Prostate gland (tissue), 2 donors: ENCODE measurements at regions not wholly inside any gene's neighbourhood (a gene's known extent, or its start where the extent isn't known, plus 50 kb on each side); places are given as distances from the start of the nearest gene placed in this dataset.

Experiments
- DNase-seq: peaks from one replicate; pipeline ENCODE4 v3.0.0-alpha.2; 2019; ENCODE audit warnings: low spot score
- H3K27ac ChIP-seq, 2 donors: fragments of 200-600 bp; sonication (generic); 2 replicates each; pipeline ENCODE4 v1.5.1; 2017 to 2019
- H3K27me3 ChIP-seq: fragments of 200-600 bp; sonication (generic); replicated peaks from 2 replicates; pipeline ENCODE4 v1.5.1; 2019; ENCODE audit not compliant: insufficient read depth
- H3K36me3 ChIP-seq, 2 donors: fragments of 200-600 bp; sonication (generic); 1 replicate in 1 of 2; 2 replicates in 1 of 2; pipeline versions ENCODE4 v1.5.1 to v1.8.1; 2017 to 2019
- H3K4me1 ChIP-seq: fragments of 200-600 bp; sonication (generic); replicated peaks from 2 replicates; pipeline ENCODE4 v1.5.1; 2019
- H3K4me3 ChIP-seq, 2 donors: fragments of 200-600 bp; sonication (generic); 2 replicates each; pipeline ENCODE4 v1.5.1; 2017 to 2019
- H3K9me3 ChIP-seq: fragments of 200-600 bp; sonication (generic); 2 replicates; pipeline ENCODE4 v1.5.1; 2017
- POLR2A ChIP-seq: fragments of 450-650 bp; IDR thresholded peaks from one replicate; pipeline ENCODE4 v1.6.1; 2016; ENCODE audit warnings: antibody characterized with exemption, mild to moderate bottlenecking
- POLR2AphosphoS5 ChIP-seq: sonication (generic); formaldehyde crosslinking; IDR thresholded peaks from one replicate; pipeline ENCODE4 v1.6.1; 2017; ENCODE audit warnings: antibody characterized with exemption
- WGBS: methylation state at CpG from one replicate; pipeline ENCODE4 v1.1.5; 2018; 5-methylcytosine and 5-hydroxymethylcytosine counted together
- intact Hi-C: fragments of 100-400 bp; cut with DNase I; formaldehyde crosslinking; loops from one replicate; pipeline ENCODE4 v1.14.2; 2022
- TF ChIP-seq, protein P1 (sequence below), 4 experiments: fragments of 200-600 bp in 2 of 4; fragments of 450-650 bp in 2 of 4; sonication (generic) in 2 of 4; IDR thresholded peaks; 1 replicate in 3 of 4; 2 replicates in 1 of 4; pipeline ENCODE4 v1.5.1; 2016 to 2019; ENCODE audit warnings: antibody characterized with exemption in 4 of 4, mild to moderate bottlenecking in 2 of 4, moderate library complexity in 2 of 4

DNA sequence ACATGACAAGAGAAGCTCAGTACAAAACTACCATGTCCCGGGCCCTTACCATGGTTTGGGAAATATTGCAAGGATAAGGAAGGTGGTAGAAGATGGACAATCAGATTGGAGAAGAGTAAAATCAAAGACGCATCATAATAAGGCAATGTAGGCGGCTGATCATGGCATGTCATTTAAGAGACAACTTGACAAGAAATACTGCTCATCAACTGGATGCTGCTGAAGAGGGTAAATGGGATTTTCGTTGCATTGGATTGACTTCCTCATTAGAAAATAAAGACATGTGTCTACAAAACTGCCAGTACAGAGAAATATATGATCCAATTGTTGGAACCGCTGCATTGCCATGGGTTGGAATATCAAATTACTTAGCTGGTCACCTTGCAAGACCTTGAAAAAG is 238.3 kb upstream of the NCKAP5 start:
- Histone ChIP-seq H3K4me3 (no peak overlapping the region), H3K9me3 (no peaks in the 10 kb centered on the region), H3K27me3 (no peaks in the 10 kb centered on the region), H3K27ac (no peak overlapping the region), H3K36me3 (no peaks in the 10 kb centered on the region), H3K4me1 (no peaks in the 10 kb centered on the region)
- 86% methylated on average over 5 of the region's 5 CpGs for WGBS
- no peak for TF ChIP-seq POLR2AphosphoS5
- TF ChIP-seq, protein P1, sequence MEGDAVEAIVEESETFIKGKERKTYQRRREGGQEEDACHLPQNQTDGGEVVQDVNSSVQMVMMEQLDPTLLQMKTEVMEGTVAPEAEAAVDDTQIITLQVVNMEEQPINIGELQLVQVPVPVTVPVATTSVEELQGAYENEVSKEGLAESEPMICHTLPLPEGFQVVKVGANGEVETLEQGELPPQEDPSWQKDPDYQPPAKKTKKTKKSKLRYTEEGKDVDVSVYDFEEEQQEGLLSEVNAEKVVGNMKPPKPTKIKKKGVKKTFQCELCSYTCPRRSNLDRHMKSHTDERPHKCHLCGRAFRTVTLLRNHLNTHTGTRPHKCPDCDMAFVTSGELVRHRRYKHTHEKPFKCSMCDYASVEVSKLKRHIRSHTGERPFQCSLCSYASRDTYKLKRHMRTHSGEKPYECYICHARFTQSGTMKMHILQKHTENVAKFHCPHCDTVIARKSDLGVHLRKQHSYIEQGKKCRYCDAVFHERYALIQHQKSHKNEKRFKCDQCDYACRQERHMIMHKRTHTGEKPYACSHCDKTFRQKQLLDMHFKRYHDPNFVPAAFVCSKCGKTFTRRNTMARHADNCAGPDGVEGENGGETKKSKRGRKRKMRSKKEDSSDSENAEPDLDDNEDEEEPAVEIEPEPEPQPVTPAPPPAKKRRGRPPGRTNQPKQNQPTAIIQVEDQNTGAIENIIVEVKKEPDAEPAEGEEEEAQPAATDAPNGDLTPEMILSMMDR (IDR thresholded peaks at IDR 0.05): no peak
- no peak for TF ChIP-seq POLR2A
- no peak for DNase-seq
- intact Hi-C loops: no loop called here

- WGBS: 96% methylated on average over 1 of the region's 1 CpG
- H3K27me3 ChIP-seq: no peaks in the 10 kb centered on the region
- TF ChIP-seq POLR2AphosphoS5 (no peak), POLR2A (no peak)
- TF ChIP-seq, protein P1 (IDR thresholded peaks at IDR 0.05): no peak
- H3K4me3 ChIP-seq: no peak overlapping the region
- H3K4me1 ChIP-seq: no peaks in the 10 kb centered on the region
- H3K27ac ChIP-seq: no peak overlapping the region
- no peaks in the 10 kb centered on the region for H3K9me3 ChIP-seq
- intact Hi-C loops: no loop called here
- no peaks in the 10 kb centered on the region for H3K36me3 ChIP-seq
- no peak for DNase-seq
Observed at GRCh38 chr2:133809485-133809884, 241.2 kb upstream of the NCKAP5 start.

DNA sequence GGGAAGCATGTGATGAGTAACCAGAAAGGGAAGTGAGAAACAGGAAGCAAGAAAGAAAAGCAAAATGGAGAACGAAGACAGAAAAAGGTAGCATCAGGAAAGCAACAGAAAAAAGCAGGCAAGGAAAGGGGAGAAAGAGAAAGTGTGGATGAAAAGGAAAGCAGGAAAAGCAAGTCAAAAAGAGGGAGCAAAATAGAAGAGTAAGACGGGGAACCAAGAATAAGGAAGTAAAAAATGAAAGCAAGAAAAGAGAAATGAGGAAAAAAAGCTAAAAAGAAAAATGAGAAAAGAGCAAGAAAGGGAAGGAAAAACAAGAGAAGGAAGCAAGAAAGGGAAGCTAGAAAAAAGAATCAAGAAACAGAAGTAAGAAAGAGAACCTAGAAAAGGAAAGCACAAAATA is 242.3 kb upstream of the NCKAP5 start:
- no peak for DNase-seq
- H3K27me3 ChIP-seq: no peaks in the 10 kb centered on the region
- H3K9me3 ChIP-seq: no peaks in the 10 kb centered on the region
- no peaks in the 10 kb centered on the region for H3K36me3 ChIP-seq
- no peak overlapping the region for H3K27ac ChIP-seq
- intact Hi-C loops: no loop called here
- no peak overlapping the region for H3K4me3 ChIP-seq
- no peaks in the 10 kb centered on the region for H3K4me1 ChIP-seq
- 71% methylated on average over 2 of the region's 2 CpGs for WGBS
- no peak for TF ChIP-seq POLR2AphosphoS5
- no peak for TF ChIP-seq POLR2A
- TF ChIP-seq, protein P1 (IDR thresholded peaks at IDR 0.05): no peak

DNA sequence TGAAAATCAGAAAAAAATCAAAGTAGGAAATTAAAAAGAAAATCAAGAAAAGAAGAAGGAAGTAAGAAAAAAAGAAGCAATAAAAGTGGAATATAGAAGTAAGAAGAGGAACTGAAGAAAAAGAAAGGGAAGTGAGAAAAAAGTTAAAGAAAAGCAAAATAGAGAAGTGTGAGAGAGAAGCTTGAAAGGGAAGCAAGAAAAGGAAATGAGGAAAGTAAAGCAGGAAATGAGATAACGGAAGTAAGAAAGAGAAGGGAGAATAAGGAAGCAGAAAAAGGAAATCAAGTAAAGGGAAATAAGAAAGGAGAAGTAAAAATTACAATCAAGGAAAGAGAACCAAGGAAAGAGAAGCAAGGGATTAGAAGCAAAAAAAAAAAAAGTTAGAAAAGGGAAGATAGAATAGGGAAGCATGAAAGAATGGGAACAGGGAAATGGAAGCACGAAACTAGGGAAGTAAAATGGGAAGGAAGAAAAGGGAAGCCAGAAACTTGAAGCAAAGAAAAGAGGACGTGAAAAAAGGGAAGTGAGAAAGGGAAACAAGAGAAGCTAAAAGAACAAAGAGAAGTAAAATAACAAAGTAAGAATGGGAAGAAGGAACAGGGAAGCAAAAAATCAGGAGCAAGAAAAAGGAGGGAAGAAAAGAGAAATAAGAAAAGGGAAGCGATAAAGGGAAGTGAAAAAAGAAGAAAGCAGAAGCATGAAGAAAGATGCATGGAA is 243.3 kb upstream of the NCKAP5 start:
- TF ChIP-seq POLR2AphosphoS5 (no peak), POLR2A (no peak)
- TF ChIP-seq, protein P1 (IDR thresholded peaks at IDR 0.05): no peak
- H3K27me3 ChIP-seq: no peaks in the 10 kb centered on the region
- no peak overlapping the region for H3K27ac ChIP-seq
- H3K36me3 ChIP-seq: no peaks in the 10 kb centered on the region
- intact Hi-C loops: no loop called here
- H3K9me3 ChIP-seq: no peaks in the 10 kb centered on the region
- DNase-seq: no peak
- no peak overlapping the region for H3K4me3 ChIP-seq
- H3K4me1 ChIP-seq: no peaks in the 10 kb centered on the region
- 80% methylated on average over 4 of the region's 4 CpGs for WGBS

DNA sequence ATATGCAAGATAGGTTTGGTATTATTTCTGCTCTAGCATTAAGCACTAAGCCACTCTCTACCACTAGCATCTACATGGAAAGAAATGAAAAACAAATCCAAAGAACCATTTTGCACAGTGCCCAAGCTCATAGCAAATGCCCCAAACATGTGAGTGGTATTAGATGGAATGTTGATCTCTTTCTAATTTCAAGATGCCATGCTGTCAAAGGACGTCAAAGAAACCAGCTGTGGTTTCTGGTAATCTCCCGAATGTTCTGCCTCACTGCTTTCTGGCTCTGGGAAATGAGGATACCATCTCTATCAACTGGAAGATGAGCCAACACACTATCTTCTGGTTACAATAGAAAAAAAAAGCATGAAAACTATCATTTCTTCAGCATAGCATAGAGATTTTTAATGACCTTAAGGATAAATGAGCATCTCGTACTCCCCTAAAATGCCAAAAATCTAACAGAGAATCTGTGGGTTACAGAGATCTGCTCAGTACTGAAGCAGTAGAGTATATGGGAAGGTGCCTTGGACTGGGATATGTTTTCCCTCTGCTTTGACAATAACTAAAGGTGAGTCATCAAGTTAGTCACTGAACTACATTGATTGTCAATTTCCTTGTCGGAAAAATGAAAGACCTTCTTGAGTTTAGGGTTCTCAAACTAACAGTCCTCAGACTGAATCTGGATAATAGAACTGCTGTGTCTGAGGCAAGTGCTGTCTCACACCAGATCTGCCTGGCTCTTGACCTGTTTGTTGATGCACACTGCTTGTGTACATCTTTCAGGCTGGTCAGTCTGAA is 244.8 kb upstream of the NCKAP5 start:
- Histone ChIP-seq H3K4me1 (no peaks in the 10 kb centered on the region), H3K27me3 (no peaks in the 10 kb centered on the region), H3K27ac (no peak overlapping the region), H3K4me3 (no peak overlapping the region), H3K9me3 (no peaks in the 10 kb centered on the region), H3K36me3 (no peaks in the 10 kb centered on the region)
- TF ChIP-seq, protein P1 (IDR thresholded peaks at IDR 0.05): no peak
- TF ChIP-seq POLR2AphosphoS5: no peak
- TF ChIP-seq POLR2A: no peak
- no peak for DNase-seq
- intact Hi-C loops: no loop called here
- WGBS: 88% methylated on average over 4 of the region's 4 CpGs
